Fibroblast of skin of abdomen (primary cell): ENCODE measurements at regions not wholly inside any gene's neighbourhood (a gene's known extent, or its start where the extent isn't known, plus 50 kb on each side); places are given as distances from the start of the nearest gene placed in this dataset.

Source experiments
- DNase-seq: peaks from one replicate; pipeline ENCODE4 v3.0.0-alpha.2; 2013

- no peak for DNase-seq
Observed at GRCh38 chr6:15716889-15717288, 54.1 kb upstream of the DTNBP1 start.

- DNase-seq: no peak
Observed at GRCh38 chr6:15715851-15716250, 53.0 kb upstream of the DTNBP1 start.

- DNase-seq: peak; percentile 15
Observed at GRCh38 chr6:15715060-15715459, 52.2 kb upstream of the DTNBP1 start.

- DNase-seq: no peak
Observed at GRCh38 chr6:15714658-15715057, 51.8 kb upstream of the DTNBP1 start.

GRCh38 chr6:15713325-15713724 is 50.5 kb upstream of the DTNBP1 start:
- no peak for DNase-seq

- no peak for DNase-seq
Observed at GRCh38 chr6:15712797-15713196, 50.0 kb upstream of the DTNBP1 start.
